ENCODE measurements at regions not wholly inside any gene's neighbourhood (a gene's known extent, or its start where the extent isn't known, plus 50 kb on each side); places are given as distances from the start of the nearest gene placed in this dataset.
"Not testable (repeated sequence)": the region's sequence is repeated elsewhere in the genome, so short reads cannot be mapped to it uniquely, and the experiment has no call there.

- DNase-seq = no peak
Observed at GRCh38 chr3:29145360-29145759, 135.5 kb upstream of the RBMS3 start.

DNA sequence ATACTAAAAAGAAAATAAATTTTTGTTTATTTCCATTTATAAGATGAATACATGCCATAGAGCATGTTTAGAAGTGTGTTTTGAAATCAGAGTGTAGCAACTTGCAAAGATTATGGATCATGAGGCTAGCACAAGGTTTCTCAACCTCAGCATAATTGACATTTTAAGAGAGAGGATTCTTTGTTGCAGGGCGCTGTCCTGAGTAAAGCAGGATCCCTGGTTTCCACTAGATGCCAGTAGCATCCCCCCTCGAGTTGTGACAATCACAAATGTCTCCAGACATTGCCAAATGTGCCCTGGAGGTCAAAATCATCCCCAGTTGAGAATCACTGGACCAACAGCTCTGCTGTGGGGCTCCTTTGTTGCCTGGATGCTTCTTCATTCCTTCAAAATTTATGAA, 128.5 kb upstream of the RBMS3 start:
- DNase-seq = no peak

- DNase-seq = peak; percentile 1
Observed at GRCh38 chr3:29153811-29154210, 127.1 kb upstream of the RBMS3 start.

DNA sequence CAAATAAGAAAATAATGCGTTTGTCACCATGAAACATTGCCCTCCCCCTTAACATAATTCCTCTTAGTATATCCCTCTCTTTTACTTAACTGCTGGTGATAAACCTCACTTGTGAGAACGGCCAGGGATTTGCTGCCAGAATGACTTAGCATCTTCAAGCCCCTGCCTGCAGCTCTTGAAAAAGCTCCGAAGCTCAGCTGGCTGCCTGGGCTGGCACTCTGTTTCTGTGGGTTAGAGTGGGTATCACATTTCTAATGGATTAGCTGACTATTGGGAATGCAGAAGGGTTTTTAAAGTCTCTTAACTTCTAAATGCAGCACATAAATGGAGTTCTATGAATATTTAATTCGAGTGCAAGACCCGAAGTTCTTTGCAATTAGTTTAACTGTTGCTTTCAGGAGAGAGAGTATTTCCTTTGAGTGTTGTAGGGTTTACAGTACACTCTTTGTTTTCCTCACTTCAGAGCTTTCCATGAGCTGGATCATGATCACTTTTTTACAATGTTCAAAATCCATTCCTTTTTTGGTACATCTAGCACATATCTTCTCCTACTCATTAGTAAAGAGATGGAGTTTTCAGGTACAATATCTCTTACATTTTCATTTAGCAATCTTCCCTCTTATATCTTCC, 124.7 kb upstream of the RBMS3 start:
- DNase-seq = no peak

GRCh38 chr3:29164825-29165224, 116.0 kb upstream of the RBMS3 start:
- no peak for DNase-seq

DNA sequence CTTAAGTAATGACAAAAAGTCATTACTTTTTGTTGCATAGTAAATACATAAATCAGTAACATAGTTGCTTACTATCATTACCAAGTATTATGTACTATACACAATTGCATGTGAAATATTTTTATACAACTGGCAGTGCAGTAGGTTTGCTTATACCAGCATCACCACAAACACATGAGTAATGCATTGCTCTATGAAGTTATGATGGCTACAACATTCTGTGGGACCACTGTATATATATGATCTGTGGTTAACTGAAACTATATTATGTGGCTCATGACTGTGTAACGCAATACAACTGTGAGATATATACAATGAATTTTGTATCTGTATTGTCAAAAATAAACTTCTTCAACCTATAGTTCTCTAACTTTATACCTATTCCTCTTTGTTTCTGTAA, 113.7 kb upstream of the RBMS3 start:
- DNase-seq = no peak

- no peak for DNase-seq
Observed at GRCh38 chr3:29168081-29168480, 112.8 kb upstream of the RBMS3 start.

- DNase-seq = no peak
Observed at GRCh38 chr3:29168696-29169095, 112.2 kb upstream of the RBMS3 start.

GRCh38 chr3:29169451-29169850, 111.4 kb upstream of the RBMS3 start:
- no peak for DNase-seq

- no peak for DNase-seq
Observed at GRCh38 chr3:29171043-29171990, 109.6 kb upstream of the RBMS3 start.

DNA sequence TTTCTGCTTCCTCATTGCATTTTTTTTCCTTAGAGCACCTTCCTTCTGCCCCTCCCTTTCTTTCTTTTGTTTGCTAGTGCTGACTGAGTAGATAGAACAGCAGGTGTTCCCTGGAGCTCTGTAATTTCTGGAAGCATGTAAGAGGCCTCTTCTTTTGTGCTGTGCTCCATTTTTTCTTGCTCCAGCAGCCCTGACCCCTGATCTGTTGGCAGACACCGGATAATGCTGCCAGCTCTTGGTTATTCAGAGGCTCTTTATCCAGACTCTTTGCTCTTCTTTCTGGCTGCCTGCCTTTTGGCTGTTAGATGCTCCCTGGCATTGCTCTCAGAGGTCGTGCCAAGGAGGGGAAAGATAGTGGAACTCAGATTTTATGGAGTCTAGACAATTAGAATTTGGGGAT, 104.4 kb upstream of the RBMS3 start:
- no peak for DNase-seq

DNA sequence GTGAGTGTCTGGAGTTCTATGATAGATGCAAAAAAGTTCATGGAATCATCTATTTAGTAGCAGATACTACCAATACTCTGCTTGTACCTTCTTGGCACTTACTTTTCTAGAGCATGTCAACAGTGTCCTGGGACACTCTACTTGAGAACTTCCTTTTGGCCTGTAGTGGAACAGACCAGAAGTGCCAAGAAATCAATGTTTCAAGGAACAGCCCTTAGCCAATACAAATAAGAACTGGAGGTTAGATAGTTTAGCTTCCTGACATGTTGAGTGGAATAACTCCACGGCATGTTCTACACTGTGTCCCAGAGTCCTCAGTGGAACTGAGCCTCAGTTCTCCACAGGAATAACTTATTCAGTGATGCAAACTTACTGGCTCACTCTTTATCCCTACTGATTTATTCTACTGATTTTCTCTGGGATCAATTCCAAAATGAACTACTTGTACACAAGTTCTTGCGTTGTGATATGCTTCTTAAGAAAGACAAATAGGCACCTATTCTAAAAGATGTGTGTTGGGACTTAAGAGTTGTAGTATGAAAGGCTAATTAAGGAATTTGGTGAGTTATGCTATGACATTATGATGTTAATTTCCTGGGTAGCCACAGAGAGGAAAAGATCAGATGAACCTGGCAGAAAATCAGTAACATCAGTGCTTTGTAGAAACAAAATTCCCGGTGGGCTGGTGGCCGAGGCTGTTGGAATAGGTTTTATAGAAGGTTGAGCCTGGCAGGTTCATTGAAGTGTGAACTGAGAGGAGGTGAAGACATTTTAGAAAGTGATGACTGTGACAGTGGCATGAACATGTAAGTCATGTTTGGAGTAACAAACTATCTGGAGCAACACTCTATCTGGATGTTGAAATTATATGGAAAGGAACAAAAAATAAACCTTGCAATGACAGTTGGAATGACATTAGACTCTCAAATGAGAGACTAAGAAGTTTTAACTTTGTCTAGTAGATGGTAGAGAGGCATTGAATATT, 101.8 kb upstream of the RBMS3 start:
- no peak for DNase-seq

- DNase-seq = no peak
Observed at GRCh38 chr3:29181149-29181780, 99.6 kb upstream of the RBMS3 start.

GRCh38 chr3:29181872-29182271, 99.0 kb upstream of the RBMS3 start:
- no peak for DNase-seq

- DNase-seq = not testable (repeated sequence)
Observed at GRCh38 chr3:29182828-29183227, 98.0 kb upstream of the RBMS3 start.

DNA sequence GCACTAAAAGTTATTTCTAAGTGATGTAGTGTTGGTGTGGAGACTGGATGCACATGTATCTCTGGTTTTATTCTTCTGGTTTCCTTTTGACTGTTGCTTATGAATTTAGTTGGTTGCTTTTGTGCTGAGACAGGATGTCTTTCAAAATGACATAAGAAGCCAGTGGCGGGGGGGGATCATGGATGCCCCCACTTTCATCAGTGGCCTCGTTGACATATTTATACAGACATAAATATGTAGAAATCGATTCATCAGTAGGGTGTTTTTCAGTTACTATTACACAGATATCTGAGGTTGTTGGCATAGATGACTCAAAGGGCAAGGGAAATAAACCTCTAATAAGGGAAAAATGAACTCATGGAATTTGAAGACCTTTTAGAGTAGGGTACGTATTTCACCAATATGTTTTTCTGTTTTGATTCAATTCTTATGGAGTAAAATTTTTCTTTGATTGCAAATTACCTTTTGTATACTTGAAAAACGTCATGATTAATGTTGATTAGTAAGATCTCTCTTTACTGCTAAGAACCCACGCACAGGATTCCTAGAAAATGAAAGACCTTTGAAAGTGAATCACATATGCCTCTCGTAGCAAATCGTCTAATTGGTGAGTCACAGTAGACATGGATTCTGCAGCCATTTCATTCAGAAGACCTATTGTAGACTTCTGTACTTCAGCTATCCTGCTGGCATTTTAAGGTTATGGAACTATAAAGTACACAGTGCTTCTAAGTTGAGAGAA, 97.4 kb upstream of the RBMS3 start:
- no peak for DNase-seq

DNA sequence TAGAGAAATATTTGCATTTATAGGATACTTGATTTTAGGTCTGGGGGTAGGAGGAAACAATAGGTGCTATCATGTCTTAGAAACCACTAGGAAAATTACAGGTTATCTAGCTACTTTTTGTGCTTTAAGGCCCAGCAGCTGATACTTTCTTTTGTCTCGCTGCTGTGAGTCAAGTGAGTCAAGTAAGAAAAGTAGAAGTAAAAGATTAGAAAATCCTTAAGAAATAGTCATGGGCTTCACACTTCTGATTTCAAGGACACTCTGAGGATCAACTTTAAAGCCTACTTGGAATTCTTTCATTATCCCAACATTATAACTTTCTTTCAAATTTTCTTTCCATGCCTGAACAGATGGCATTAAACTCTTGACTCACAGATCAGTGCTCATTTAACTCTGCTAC, 95.2 kb upstream of the RBMS3 start:
- no peak for DNase-seq

DNA sequence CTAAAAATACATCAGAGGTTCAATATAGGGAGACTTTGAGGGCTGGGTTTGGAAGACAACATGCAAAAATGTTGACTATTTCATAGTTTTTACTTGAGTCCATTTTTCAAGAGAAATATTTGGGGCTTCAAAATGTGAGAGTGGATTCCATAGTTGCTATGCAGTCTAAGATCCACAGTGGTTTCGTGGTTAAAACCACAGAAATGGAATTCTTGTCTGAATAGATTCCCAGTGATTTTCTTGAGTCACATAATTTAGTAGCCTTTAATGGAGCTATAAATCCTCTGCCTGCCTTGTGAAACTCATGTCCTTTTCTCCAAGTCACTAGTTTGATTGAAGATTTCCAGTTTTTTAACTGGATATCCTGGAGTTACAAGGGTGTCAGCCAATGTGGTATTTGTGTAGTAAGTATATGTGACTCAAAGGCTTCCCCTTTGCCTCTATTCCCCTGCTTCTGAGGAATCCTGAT, 94.7 kb upstream of the RBMS3 start:
- no peak for DNase-seq

GRCh38 chr3:29186982-29187725, 93.7 kb upstream of the RBMS3 start:
- DNase-seq = no peak

DNA sequence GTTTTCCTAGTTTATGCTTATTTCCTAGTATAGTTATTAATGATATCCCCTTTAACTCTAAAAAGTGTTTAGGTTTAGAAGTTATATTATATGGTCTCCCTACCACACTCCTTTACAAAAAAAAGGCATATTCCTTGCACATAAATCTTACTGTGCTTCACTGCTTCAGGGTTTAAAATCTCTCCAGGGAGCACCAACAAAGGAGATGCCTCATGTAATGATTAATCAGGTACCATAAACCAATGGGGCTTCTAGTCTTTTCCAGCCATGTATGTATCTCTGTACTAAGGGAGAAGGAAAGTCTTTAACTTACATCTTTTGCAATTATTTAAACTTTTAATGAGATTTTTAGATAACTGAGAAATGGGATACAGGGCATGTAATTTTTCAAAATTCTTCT, 91.5 kb upstream of the RBMS3 start:
- DNase-seq = no peak

DNA sequence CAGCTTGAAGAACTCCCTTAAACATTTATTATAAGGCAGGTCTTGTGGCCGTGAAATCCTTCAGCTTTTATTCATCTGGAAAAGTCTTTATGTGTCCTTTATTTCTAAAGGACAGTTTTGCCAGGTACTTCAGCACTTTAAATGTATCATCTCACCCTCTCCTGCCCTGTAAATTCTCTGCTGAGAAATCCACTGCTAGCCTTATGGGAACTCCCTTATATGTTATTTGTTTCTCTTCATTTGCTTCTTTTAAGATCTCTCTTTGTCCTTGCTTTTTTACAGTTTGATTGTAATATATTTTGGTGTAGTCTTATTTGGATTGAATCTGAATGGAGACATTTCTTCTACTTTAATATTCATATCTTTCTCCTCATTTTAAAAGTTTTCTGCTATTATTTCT, 86.7 kb upstream of the RBMS3 start:
- no peak for DNase-seq

All from CD4-positive, alpha-beta T cell treated with Interleukin-6 for 4 hours (primary cell).